UCSD-AML1 (cell line): ENCODE measurements at regions not wholly inside any gene's neighbourhood (a gene's known extent, or its start where the extent isn't known, plus 50 kb on each side); places are given as distances from the start of the nearest gene placed in this dataset.

Experiments
- DNase-seq: peaks from one replicate; lab custom pipeline; 2025; ENCODE audit not compliant: unreplicated experiment; lab: John Stamatoyannopoulos, UW

GRCh38 chr2:222146488-222146887 lies 152.3 kb downstream of the PAX3 start:
- DNase-seq = no peak

DNA sequence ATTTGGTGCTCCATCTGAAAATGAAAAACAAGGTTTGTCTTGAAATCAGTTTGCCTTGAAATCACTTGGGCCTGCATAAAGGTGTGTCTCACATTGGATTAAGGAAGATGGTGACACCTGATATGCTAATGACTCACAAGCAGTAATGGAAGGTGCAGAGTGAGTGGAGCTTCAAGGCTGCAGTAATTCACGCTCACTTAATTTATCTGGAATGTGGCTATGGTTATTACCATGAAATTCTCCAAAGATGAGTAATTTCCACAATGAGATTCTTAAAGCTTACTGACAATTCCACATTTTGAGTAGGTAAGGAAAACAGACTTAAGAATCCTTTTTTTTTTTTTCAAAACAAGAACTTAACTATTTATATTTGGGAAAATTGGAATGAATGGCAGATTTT lies 156.8 kb downstream of the PAX3 start:
- no peak for DNase-seq

DNA sequence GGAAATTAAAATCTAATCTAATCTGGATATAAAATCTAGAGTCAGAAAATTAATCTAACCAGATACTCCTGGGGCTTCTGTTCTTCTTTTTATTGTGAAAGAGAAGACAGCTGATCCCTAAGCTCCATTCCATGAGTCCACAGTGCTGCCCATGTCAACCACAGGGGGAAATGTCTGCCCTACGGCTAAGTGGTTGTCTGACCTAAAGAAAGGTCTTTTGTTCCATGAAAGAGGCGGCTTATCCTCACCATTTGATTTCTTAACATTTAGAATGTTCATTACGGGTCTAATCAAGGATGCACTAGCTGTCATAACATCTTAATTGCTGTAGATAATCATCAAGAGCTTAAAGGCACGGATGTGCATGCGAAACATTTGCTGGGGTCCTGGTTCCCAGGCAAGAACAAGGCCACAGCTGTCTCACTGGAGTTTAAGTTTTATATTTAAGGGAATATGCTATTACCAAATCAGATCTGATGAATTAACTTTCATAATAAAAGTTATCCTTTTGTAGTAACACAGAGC lies 162.6 kb downstream of the PAX3 start:
- no peak for DNase-seq

DNA sequence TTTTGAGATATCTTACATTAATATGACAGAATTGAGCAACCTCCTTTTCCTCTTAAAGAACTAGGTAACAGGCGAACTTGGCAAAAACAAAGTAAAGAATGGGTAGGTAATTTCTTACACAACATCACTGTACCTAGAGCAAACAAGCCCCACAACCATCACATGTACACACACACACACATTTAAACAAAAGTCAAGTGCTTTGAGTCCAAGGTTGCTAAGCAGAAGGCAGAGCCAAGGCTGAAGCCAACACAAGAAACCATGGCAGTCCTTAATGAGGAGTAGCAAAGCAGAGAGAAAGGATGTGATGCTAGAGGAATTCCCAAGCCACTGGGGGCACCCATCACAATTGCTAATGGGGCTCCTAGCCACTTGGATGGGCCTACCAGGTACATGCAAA lies 164.1 kb downstream of the PAX3 start:
- no peak for DNase-seq

DNA sequence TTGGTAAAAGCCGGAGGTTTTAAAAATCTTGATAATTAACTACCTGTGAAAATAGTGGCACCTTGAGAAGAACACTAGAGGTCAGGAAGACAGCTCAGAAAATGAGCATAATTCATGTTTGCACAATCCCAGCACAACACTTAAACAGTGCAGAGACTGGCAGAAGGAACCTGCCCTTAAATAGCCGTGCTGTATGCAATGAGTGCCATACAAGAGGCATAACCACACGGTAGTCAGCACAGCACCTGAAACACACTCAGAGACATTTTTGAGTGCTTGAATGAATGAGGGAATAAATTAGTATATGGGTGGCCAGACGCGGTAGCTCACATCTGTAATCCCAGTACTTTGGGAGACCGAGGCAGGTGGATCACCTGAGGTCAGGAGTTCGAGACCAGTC lies 164.9 kb downstream of the PAX3 start:
- no peak for DNase-seq

DNA sequence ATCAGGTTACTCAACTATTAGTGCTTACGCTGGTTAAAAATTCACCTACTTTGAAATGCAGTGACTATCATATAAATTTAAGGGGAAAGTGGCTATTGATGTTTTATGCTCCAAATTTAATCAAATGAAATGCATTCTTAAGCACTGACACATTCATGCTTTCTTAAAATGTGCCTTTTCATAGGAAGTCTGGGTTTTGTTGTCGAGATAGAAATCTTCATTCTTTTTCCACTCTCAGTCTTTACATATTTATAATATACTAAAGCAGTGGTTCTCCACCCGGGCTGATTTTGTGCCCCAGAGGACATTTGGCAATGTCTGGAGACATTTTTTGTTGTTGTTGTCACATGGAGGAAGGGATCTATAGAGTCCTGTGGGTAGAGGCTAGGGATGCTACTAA lies 167.9 kb downstream of the PAX3 start:
- DNase-seq = no peak

- DNase-seq = no peak
Observed at GRCh38 chr2:222127660-222128059, 171.1 kb downstream of the PAX3 start.

- DNase-seq = no peak
Observed at GRCh38 chr2:222120933-222121332, 177.9 kb downstream of the PAX3 start.

DNA sequence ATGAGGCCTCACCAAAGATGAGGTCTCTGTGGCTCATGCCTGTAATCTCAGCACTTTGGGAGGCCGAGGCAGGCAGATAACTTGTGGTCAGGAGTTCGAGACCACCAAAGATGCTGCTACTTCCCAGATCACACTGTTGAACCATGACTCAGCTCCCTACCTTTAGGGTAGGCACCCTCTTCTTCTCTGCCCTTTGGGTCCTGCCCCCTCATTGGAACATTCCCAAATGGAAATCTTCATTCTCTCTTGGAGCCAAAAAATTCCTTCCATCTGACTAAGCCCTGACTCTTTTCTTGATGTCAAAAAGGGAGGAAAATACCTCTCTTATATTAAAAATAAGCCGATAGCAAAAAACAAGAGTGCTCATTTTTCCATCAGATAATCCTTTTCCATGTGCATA lies 183.5 kb downstream of the PAX3 start:
- no peak for DNase-seq

- DNase-seq = no peak
Observed at GRCh38 chr2:222108957-222109585, 189.7 kb downstream of the PAX3 start.

DNA sequence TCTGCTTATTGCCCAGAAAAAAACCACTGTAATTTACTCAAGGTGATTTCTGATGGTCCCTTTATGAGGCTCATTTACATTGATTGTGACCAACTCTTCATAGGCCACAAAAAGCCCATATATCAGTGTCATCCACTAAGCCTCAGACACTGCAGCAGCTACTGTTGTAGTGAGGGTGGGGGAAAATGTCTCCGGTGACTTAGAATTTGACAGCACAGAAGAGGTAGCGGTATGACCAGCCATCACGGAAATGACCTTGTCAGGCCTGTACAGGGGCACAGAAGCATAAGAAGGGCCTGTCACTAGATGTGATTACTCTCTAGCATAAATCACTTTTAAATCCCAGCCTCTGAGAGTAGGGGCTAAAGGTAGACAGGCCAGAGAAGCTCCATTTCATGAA lies 190.3 kb downstream of the PAX3 start:
- no peak for DNase-seq

GRCh38 chr2:222105046-222105445 lies 193.8 kb downstream of the PAX3 start:
- no peak for DNase-seq

- no peak for DNase-seq
Observed at GRCh38 chr2:222102575-222103349, 196.0 kb downstream of the PAX3 start.

GRCh38 chr2:222100704-222101699 lies 197.8 kb downstream of the PAX3 start:
- DNase-seq = no peak

DNA sequence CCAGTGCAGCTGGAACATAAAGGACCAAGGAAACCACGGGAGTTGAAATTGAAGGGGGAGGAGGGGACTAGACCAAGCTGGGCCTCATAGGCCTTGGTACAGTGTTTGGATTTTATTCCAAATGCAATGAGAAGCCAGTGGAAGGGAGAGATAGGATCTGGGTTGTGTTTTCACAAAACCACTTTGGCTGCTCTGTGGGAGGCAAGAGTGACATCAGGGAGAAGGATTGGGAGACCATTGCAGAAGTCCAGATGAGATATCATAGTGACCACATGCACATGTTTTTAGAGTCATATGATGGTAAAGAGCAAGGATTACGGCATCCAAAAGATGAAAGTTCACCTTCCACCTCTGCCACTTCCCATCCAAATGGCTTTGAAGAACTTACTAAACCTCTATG lies 210.2 kb downstream of the PAX3 start:
- DNase-seq = no peak

DNA sequence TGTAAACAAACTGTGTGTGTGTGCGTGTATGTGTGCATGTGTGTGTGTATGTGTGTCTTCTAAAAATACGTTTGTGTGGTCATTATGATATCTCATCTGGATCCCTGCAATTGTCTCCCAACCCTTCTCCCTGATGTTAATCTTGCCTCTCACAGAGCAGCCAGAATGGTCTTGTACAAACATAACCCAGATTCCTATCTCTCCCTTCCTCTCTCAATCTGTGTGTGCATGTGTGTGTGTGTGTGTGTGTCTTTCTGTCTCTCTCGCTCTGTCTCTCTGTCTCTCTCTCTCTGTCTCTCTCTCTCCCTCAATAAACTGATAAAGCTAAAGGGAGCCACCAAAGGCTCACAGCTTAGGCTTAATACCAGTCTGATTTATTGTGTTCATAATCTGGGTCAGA lies 210.8 kb downstream of the PAX3 start:
- no peak for DNase-seq

DNA sequence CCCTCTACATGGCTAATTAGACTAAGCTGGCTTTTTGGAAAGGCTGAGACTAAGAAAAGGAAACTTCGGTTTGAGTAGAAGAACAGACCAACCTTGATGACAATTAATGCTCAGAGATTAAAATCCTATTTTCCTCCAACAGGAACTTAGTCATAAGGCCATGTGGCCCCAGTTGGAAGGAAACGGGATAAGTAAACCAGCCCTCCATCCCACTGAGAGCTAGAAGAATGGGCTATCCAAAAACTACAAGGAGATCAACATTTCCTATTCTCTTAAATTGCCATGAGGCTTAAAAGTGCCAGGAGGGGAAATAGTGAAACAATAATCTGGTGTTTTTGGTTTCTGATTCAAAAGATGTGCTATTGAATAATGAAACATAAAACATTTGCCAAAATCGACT lies 216.6 kb downstream of the PAX3 start:
- no peak for DNase-seq

DNA sequence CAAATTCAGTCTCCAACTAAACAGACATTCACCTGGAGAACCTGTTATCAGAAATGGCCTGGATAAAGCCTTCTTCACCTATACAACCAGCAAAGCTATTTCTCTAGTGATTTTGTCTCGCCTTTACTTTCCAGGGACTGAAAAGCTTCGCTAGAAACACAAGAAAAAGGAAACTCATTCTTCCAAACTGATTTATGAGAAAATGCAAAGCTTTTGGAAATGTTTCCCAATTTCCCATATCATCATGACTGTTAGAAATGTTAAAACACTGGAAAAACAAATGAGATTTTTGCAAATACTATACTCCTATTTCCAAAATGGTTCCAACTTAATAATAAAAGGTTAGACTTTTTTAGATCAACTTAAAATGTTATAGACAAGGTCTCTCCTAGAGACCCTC lies 218.7 kb downstream of the PAX3 start:
- DNase-seq = no peak

DNA sequence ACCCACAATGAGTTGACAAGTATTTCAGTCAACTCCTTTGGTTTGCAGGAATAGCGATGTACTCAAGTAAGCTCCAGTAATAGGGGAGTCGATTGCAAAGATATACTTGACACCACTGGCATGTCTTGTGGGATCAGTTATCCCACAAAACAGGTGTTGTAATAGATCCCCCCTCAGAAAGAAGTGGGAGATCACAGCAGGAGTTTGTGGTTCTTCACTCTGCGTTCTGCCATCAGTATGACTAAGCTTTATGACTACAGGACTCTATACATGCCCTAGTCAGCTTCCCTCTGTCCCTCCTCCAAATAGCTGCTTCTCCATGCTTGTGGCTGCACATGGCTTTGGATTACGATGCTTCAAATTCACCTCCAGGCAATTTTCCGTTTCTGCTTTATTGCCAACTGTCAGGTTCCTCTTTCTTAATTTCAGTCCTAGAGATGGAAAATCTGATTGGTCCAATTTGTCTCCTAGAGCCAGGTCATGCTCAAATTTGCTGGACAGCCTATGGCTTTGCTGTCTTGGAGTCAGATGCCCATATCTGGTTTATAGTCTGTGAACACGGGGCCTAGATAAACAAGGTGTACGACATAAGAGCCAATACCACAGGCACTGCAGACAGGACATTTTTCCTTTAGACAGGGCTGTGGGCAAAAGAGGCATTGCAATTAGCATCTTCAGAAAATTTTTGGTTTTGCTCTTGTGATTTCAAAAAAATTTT lies 221.7 kb downstream of the PAX3 start:
- no peak for DNase-seq

GRCh38 chr2:222074674-222075073 lies 224.1 kb downstream of the PAX3 start:
- DNase-seq = no peak

DNA sequence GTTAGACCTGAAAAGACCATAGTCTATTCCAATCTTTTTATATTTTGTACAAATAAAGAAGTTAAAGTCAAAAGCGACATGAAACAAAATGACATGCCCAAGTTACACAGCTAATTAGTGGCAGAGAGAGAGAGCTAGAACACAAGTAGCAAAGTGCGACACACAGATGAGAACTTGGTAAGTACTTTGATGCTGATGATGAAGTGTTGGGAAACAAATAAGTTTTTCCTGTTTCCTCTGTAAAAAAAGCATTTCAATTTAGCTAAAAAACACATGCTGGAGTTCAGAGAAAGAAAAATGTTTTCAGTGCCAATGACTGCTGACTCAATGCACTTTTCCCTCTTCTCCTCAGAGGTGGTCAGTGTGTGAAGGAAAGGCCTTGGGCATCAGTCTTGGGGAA lies 226.9 kb downstream of the PAX3 start:
- DNase-seq = no peak
